ENCODE measurements at regions not wholly inside any gene's neighbourhood (a gene's known extent, or its start where the extent isn't known, plus 50 kb on each side); places are given as distances from the start of the nearest gene placed in this dataset.

DNA sequence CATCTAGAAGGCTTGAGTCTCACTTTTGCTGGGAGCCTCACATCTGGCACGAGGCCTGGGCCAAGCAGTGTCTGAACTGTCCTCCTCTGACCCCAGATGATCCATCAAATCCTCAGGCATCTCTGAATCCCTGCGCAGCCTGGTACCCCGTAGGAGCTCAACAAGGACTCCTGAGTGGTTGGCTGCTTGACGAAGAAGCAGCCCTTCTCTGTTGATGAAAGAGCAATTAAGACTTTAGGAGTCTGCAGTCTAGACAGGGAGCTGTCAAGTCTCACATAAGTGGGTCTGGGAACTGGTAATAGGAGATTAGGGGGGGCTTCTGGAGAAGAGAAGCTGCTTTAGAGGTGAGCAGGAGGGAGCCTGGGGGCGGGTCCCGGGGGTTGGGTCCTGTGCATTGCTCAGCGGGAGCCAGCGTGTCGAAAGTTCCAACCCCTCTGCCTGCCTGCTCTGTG, 326.0 kb downstream of the RPS24 start:
- TF ChIP-seq, protein P1, sequence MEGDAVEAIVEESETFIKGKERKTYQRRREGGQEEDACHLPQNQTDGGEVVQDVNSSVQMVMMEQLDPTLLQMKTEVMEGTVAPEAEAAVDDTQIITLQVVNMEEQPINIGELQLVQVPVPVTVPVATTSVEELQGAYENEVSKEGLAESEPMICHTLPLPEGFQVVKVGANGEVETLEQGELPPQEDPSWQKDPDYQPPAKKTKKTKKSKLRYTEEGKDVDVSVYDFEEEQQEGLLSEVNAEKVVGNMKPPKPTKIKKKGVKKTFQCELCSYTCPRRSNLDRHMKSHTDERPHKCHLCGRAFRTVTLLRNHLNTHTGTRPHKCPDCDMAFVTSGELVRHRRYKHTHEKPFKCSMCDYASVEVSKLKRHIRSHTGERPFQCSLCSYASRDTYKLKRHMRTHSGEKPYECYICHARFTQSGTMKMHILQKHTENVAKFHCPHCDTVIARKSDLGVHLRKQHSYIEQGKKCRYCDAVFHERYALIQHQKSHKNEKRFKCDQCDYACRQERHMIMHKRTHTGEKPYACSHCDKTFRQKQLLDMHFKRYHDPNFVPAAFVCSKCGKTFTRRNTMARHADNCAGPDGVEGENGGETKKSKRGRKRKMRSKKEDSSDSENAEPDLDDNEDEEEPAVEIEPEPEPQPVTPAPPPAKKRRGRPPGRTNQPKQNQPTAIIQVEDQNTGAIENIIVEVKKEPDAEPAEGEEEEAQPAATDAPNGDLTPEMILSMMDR (IDR thresholded peaks at IDR 0.05): no peak
- TF ChIP-seq ZFX (IDR thresholded peaks at IDR 0.05; ENCODE audit: borderline replicate concordance): no peak

All from 22Rv1 (cell line).